K562 (cell line): ENCODE measurements at regions not wholly inside any gene's neighbourhood (a gene's known extent, or its start where the extent isn't known, plus 50 kb on each side); places are given as distances from the start of the nearest gene placed in this dataset.

Source experiments
- KDM1A ChIP-seq, 2 experiments: fragments of 450-650 bp; IDR thresholded peaks; 2 replicates each; pipeline ENCODE4 v1.6.1; 2016; ENCODE audit warnings: mild to moderate bottlenecking in 2 of 2
- PHTF2 ChIP-seq: fragments of 250-450 bp; sonication (Bioruptor Pico); IDR thresholded peaks from 2 replicates; pipeline ENCODE4 v1.5.0; 2021; ENCODE audit warnings: mild to moderate bottlenecking
- POLR2A ChIP-seq: fragments of 450-650 bp; conservative IDR thresholded peaks from 2 replicates; pipeline ENCODE4 v1.6.1; 2016
- SMC3 ChIP-seq: conservative IDR thresholded peaks from 2 replicates; pipeline ENCODE4 v1.6.1; 2011; ENCODE audit warnings: low read depth, low read length, improper control_type of control experiment; ENCODE audit not compliant: insufficient read depth
- TEAD1 ChIP-seq, 2 experiments: fragments of 450-650 bp in 1 of 2; sonication (generic) in 1 of 2; formaldehyde crosslinking; IDR thresholded peaks; 2 replicates each; pipeline versions ENCODE4 v1.4.0 to v1.8.0; 2020 to 2022; ENCODE audit warnings: mild to moderate bottlenecking in 2 of 2, missing genetic modification reagents in 1 of 2
- TF ChIP-seq, protein P1 (sequence below): sonication (generic); formaldehyde crosslinking; IDR thresholded peaks from 2 replicates; pipeline ENCODE4 v1.8.1; 2023; ENCODE audit warnings: mild to moderate bottlenecking, missing genetic modification reagents
- TF ChIP-seq, protein P2 (sequence below): fragments of 250-450 bp; sonication (Bioruptor Pico); IDR thresholded peaks from 2 replicates; pipeline ENCODE4 v1.8.0; 2021; ENCODE audit warnings: borderline replicate concordance, mild to moderate bottlenecking, moderate library complexity; ENCODE audit not compliant: poor library complexity, severe bottlenecking
- TF ChIP-seq, protein P3 (sequence below): sonication (generic); formaldehyde crosslinking; IDR thresholded peaks from 2 replicates; pipeline ENCODE4 v1.8.1; 2022; ENCODE audit warnings: missing genetic modification reagents
- TF ChIP-seq, protein P4 (sequence below), 2 experiments: IDR thresholded peaks in 1 of 2; conservative IDR thresholded peaks in 1 of 2; 2 replicates each; pipeline ENCODE4 v1.6.1; 2016; ENCODE audit warnings: low read depth in 2 of 2, mild to moderate bottlenecking in 1 of 2, missing compliant biosample characterization in 1 of 2, missing genetic modification characterization in 1 of 2, moderate library complexity in 1 of 2

GRCh38 chr2:241941691-241942301 lies 72.3 kb downstream of the RTP5 start:
- TF ChIP-seq, protein P1, sequence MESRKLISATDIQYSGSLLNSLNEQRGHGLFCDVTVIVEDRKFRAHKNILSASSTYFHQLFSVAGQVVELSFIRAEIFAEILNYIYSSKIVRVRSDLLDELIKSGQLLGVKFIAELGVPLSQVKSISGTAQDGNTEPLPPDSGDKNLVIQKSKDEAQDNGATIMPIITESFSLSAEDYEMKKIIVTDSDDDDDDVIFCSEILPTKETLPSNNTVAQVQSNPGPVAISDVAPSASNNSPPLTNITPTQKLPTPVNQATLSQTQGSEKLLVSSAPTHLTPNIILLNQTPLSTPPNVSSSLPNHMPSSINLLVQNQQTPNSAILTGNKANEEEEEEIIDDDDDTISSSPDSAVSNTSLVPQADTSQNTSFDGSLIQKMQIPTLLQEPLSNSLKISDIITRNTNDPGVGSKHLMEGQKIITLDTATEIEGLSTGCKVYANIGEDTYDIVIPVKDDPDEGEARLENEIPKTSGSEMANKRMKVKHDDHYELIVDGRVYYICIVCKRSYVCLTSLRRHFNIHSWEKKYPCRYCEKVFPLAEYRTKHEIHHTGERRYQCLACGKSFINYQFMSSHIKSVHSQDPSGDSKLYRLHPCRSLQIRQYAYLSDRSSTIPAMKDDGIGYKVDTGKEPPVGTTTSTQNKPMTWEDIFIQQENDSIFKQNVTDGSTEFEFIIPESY, result no peak
- no peak for TF ChIP-seq PHTF2 (CRISPR knock-in tag)
- TF ChIP-seq TEAD1 (CRISPR knock-in tag; IDR thresholded peaks at IDR 0.05), result no peak
- TF ChIP-seq SMC3, result no peak
- TF ChIP-seq, protein P2, sequence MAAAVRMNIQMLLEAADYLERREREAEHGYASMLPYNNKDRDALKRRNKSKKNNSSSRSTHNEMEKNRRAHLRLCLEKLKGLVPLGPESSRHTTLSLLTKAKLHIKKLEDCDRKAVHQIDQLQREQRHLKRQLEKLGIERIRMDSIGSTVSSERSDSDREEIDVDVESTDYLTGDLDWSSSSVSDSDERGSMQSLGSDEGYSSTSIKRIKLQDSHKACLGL (CRISPR knock-in tag), result no peak
- no peak for TF ChIP-seq KDM1A (IDR thresholded peaks at IDR 0.05)
- TF ChIP-seq, protein P3, sequence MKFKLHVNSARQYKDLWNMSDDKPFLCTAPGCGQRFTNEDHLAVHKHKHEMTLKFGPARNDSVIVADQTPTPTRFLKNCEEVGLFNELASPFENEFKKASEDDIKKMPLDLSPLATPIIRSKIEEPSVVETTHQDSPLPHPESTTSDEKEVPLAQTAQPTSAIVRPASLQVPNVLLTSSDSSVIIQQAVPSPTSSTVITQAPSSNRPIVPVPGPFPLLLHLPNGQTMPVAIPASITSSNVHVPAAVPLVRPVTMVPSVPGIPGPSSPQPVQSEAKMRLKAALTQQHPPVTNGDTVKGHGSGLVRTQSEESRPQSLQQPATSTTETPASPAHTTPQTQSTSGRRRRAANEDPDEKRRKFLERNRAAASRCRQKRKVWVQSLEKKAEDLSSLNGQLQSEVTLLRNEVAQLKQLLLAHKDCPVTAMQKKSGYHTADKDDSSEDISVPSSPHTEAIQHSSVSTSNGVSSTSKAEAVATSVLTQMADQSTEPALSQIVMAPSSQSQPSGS (CRISPR knock-in tag), result no peak
- no peak for TF ChIP-seq POLR2A
- TF ChIP-seq, protein P4, sequence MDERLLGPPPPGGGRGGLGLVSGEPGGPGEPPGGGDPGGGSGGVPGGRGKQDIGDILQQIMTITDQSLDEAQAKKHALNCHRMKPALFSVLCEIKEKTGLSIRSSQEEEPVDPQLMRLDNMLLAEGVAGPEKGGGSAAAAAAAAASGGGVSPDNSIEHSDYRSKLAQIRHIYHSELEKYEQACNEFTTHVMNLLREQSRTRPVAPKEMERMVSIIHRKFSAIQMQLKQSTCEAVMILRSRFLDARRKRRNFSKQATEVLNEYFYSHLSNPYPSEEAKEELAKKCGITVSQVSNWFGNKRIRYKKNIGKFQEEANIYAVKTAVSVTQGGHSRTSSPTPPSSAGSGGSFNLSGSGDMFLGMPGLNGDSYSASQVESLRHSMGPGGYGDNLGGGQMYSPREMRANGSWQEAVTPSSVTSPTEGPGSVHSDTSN (CRISPR knock-in tag; IDR thresholded peaks at IDR 0.05; ENCODE audit: low read depth), result no peak
- TF ChIP-seq, protein P4 (tag; conservative IDR thresholded peaks at IDR 0.05; ENCODE audit: low read depth), result no peak
